ENCODE measurements at regions not wholly inside any gene's neighbourhood (a gene's known extent, or its start where the extent isn't known, plus 50 kb on each side); places are given as distances from the start of the nearest gene placed in this dataset.
A peak's percentile ranks its signal among the peaks of the same experiment; 100 is the strongest.

DNA sequence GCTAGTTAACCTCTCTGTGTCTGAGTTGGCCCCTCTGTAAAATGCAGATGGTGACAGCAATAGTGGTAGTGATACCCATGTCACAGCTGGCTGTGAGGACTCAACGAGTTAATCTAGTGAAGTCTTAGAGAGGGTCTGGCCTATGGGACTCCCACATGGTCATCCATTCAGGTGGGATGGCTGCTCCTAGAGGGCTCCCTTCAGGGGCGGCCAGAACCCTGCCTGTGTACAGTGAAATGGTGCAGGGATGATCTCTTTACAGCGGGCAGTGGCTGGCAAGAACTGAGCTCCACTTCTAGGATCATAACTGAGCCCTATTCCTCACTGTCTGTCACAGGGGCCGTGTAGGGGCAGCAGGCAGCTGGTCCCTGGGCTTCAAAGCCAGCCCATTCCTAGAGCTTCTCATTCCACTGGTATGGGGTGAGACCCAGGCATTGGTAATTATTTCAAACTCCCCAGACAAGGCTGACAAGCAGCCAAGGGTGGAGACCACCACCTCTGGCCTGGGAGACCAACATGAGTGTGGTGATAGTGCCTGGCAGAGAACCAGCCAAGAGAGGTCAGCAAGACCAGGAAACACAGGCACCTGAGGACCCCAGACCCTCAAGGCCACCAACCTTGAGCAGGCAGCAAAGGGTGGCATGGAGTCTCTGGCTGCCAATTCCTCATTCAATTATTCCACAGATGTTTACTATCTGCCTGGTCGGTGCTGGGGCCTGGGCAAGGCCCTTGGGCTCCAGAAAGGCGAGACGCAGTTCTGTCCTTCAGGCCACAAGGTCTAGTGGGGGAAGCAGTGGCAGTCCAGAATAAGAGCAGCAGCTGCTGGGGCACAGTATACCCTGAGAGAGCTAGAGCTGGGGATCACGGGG, 103.4 kb downstream of the MRPL14 start:
- TF ChIP-seq, protein P1, sequence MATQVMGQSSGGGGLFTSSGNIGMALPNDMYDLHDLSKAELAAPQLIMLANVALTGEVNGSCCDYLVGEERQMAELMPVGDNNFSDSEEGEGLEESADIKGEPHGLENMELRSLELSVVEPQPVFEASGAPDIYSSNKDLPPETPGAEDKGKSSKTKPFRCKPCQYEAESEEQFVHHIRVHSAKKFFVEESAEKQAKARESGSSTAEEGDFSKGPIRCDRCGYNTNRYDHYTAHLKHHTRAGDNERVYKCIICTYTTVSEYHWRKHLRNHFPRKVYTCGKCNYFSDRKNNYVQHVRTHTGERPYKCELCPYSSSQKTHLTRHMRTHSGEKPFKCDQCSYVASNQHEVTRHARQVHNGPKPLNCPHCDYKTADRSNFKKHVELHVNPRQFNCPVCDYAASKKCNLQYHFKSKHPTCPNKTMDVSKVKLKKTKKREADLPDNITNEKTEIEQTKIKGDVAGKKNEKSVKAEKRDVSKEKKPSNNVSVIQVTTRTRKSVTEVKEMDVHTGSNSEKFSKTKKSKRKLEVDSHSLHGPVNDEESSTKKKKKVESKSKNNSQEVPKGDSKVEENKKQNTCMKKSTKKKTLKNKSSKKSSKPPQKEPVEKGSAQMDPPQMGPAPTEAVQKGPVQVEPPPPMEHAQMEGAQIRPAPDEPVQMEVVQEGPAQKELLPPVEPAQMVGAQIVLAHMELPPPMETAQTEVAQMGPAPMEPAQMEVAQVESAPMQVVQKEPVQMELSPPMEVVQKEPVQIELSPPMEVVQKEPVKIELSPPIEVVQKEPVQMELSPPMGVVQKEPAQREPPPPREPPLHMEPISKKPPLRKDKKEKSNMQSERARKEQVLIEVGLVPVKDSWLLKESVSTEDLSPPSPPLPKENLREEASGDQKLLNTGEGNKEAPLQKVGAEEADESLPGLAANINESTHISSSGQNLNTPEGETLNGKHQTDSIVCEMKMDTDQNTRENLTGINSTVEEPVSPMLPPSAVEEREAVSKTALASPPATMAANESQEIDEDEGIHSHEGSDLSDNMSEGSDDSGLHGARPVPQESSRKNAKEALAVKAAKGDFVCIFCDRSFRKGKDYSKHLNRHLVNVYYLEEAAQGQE (IDR thresholded peaks at IDR 0.05; ENCODE audit: insufficient replicate concordance, low read depth) = no peak
- TF ChIP-seq SPI1 (IDR thresholded peaks at IDR 0.05; ENCODE audit: borderline replicate concordance, low read depth) (no peak), POLR2AphosphoS5 (IDR thresholded peaks at IDR 0.05; ENCODE audit: low read depth) (no peak), GABPA (IDR thresholded peaks at IDR 0.05; ENCODE audit: low read depth) (no peak)
- TF ChIP-seq, protein P2, sequence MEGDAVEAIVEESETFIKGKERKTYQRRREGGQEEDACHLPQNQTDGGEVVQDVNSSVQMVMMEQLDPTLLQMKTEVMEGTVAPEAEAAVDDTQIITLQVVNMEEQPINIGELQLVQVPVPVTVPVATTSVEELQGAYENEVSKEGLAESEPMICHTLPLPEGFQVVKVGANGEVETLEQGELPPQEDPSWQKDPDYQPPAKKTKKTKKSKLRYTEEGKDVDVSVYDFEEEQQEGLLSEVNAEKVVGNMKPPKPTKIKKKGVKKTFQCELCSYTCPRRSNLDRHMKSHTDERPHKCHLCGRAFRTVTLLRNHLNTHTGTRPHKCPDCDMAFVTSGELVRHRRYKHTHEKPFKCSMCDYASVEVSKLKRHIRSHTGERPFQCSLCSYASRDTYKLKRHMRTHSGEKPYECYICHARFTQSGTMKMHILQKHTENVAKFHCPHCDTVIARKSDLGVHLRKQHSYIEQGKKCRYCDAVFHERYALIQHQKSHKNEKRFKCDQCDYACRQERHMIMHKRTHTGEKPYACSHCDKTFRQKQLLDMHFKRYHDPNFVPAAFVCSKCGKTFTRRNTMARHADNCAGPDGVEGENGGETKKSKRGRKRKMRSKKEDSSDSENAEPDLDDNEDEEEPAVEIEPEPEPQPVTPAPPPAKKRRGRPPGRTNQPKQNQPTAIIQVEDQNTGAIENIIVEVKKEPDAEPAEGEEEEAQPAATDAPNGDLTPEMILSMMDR (IDR thresholded peaks at IDR 0.05; ENCODE audit: insufficient read depth, low read length) = no peak
- no peak overlapping the region for H3K27ac ChIP-seq (replicated peaks)
- no peak for DNase-seq (ENCODE audit: low read depth in 1 of 2, low spot score in 1 of 2)
- H3K27me3 ChIP-seq (ENCODE audit: insufficient read depth, poor library complexity, severe bottlenecking) = no peaks in the 10 kb centered on the region
- H3K4me3 ChIP-seq (replicated peaks; ENCODE audit: insufficient read depth, low read length) = no peak overlapping the region

DNA sequence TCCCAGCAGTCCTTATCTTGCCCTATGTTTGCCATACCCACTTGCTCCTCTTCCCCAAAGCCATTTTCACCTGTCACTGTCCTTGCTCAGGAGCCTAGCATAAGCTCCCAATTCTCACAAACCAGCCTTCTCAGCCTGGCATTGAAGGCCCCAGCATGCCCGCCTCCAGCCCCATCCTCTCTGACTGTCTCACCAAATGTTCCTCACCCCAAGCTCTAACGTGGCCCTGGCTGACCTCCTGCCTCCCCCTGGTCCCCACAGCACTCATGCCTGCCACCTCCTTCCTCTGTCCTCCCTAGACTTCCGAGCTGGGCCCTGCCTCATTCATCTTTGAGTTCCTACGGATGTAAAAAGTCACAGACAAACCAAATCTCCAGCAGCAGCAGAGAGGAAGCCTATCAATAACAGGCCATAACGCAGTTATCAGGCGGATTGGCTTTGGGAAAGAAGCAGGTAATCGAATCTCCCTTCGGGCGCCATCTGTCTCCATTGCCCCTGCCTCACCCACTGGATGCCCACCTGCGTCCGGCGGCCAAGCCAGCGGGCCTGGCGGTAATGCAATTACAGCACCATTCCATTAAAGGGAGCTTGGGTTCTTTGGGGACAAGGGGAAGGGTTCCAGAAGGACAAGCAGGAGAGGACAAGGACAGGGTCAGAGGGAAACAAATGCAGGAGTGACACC, 104.4 kb downstream of the MRPL14 start:
- Histone ChIP-seq H3K27me3 (ENCODE audit: insufficient read depth, poor library complexity, severe bottlenecking) (no peaks in the 10 kb centered on the region), H3K27ac (replicated peaks) (no peak overlapping the region), H3K4me3 (replicated peaks; ENCODE audit: insufficient read depth, low read length) (no peak overlapping the region)
- no peak for DNase-seq (ENCODE audit: low read depth in 1 of 2, low spot score in 1 of 2)
- no peak for TF ChIP-seq GABPA (IDR thresholded peaks at IDR 0.05; ENCODE audit: low read depth)
- TF ChIP-seq, protein P1 (IDR thresholded peaks at IDR 0.05; ENCODE audit: insufficient replicate concordance, low read depth) = no peak
- TF ChIP-seq POLR2AphosphoS5 (IDR thresholded peaks at IDR 0.05; ENCODE audit: low read depth) = no peak
- TF ChIP-seq, protein P2 (IDR thresholded peaks at IDR 0.05; ENCODE audit: insufficient read depth, low read length) = no peak
- no peak for TF ChIP-seq SPI1 (IDR thresholded peaks at IDR 0.05; ENCODE audit: borderline replicate concordance, low read depth)

DNA sequence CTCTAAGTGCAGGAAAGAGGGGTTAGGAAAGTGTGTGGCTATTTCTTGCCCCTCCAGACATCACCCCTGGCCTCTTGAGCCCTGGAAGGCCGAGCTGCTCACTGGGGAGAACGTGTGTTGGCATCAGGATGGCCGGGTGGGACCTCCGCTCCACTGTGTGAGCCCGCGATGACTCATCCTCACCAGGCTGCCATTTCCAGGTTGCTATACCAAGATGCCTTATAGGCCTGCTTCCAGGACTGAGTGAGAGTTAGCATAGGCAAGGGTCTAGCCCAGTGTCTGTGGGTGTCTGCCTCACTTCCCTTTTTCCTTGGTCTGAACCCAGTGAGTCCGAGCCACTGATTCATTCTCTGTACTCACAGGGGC, 105.0 kb downstream of the MRPL14 start:
- H3K27me3 ChIP-seq (ENCODE audit: insufficient read depth, poor library complexity, severe bottlenecking) = no peaks in the 10 kb centered on the region
- DNase-seq (ENCODE audit: low read depth in 1 of 2, low spot score in 1 of 2) = no peak
- H3K4me3 ChIP-seq (replicated peaks; ENCODE audit: insufficient read depth, low read length) = no peak overlapping the region
- no peak for TF ChIP-seq GABPA (IDR thresholded peaks at IDR 0.05; ENCODE audit: low read depth)
- peak; percentile 71 for TF ChIP-seq SPI1 (IDR thresholded peaks at IDR 0.05; ENCODE audit: borderline replicate concordance, low read depth)
- TF ChIP-seq, protein P2 (IDR thresholded peaks at IDR 0.05; ENCODE audit: insufficient read depth, low read length) = no peak
- no peak overlapping the region for H3K27ac ChIP-seq (replicated peaks)
